ENCODE measurements at regions not wholly inside any gene's neighbourhood (a gene's known extent, or its start where the extent isn't known, plus 50 kb on each side); places are given as distances from the start of the nearest gene placed in this dataset.

GRCh38 chr17:73827627-73828291 lies 183.5 kb upstream of the SDK2 start:
- Histone ChIP-seq H3K4me3 (ENCODE audit: low read depth, low read length) (no peak overlapping the region), H3K27me3 (ENCODE audit: control insufficient read depth, insufficient read depth, low read length) (no peaks in the 10 kb centered on the region), H3K36me3 (ENCODE audit: control insufficient read depth, insufficient read depth, low read length) (no peaks in the 10 kb centered on the region)
- no peak for TF ChIP-seq CTCF (IDR thresholded peaks at IDR 0.05; ENCODE audit: insufficient read depth, low read depth, low read length)
- ChIA-PET CTCF (no interaction called here), POLR2A (no interaction called here)
- DNase-seq (ENCODE audit: low read depth), result no peak

- Histone ChIP-seq H3K27me3 (ENCODE audit: control insufficient read depth, insufficient read depth, low read length) (no peaks in the 10 kb centered on the region), H3K36me3 (ENCODE audit: control insufficient read depth, insufficient read depth, low read length) (no peaks in the 10 kb centered on the region), H3K4me3 (ENCODE audit: low read depth, low read length) (no peak overlapping the region)
- CTCF ChIA-PET, result no interaction called here
- POLR2A ChIA-PET, result no interaction called here
- DNase-seq (ENCODE audit: low read depth), result no peak
- TF ChIP-seq CTCF (IDR thresholded peaks at IDR 0.05; ENCODE audit: insufficient read depth, low read depth, low read length), result no peak
Observed at GRCh38 chr17:73829676-73830280, 185.5 kb upstream of the SDK2 start.

- ChIA-PET POLR2A (no interaction called here), CTCF (no interaction called here)
- TF ChIP-seq CTCF (IDR thresholded peaks at IDR 0.05; ENCODE audit: insufficient read depth, low read depth, low read length), result no peak
- no peak for DNase-seq (ENCODE audit: low read depth)
- H3K36me3 ChIP-seq (ENCODE audit: control insufficient read depth, insufficient read depth, low read length), result no peaks in the 10 kb centered on the region
- H3K4me3 ChIP-seq (ENCODE audit: low read depth, low read length), result no peak overlapping the region
- H3K27me3 ChIP-seq (ENCODE audit: control insufficient read depth, insufficient read depth, low read length), result no peaks in the 10 kb centered on the region
Observed at GRCh38 chr17:73831699-73832098, 187.5 kb upstream of the SDK2 start.

- TF ChIP-seq CTCF (IDR thresholded peaks at IDR 0.05; ENCODE audit: insufficient read depth, low read depth, low read length), result no peak
- Histone ChIP-seq H3K36me3 (ENCODE audit: control insufficient read depth, insufficient read depth, low read length) (no peaks in the 10 kb centered on the region), H3K4me3 (ENCODE audit: low read depth, low read length) (no peak overlapping the region), H3K27me3 (ENCODE audit: control insufficient read depth, insufficient read depth, low read length) (no peaks in the 10 kb centered on the region)
- DNase-seq (ENCODE audit: low read depth), result no peak
- ChIA-PET POLR2A (no interaction called here), CTCF (no interaction called here)
Observed at GRCh38 chr17:73833775-73834488, 189.7 kb upstream of the SDK2 start.

- Histone ChIP-seq H3K27me3 (ENCODE audit: control insufficient read depth, insufficient read depth, low read length) (no peaks in the 10 kb centered on the region), H3K4me3 (ENCODE audit: low read depth, low read length) (no peak overlapping the region), H3K36me3 (ENCODE audit: control insufficient read depth, insufficient read depth, low read length) (no peaks in the 10 kb centered on the region)
- ChIA-PET CTCF (no interaction called here), POLR2A (no interaction called here)
- no peak for TF ChIP-seq CTCF (IDR thresholded peaks at IDR 0.05; ENCODE audit: insufficient read depth, low read depth, low read length)
- DNase-seq (ENCODE audit: low read depth), result no peak
Observed at GRCh38 chr17:73834684-73835343, 190.6 kb upstream of the SDK2 start.
